NB4 (cell line): ENCODE measurements at regions not wholly inside any gene's neighbourhood (a gene's known extent, or its start where the extent isn't known, plus 50 kb on each side); places are given as distances from the start of the nearest gene placed in this dataset.

Experiments used
- DNase-seq: peaks from one replicate; pipeline ENCODE4 v3.0.0; 2010; ENCODE audit warnings: low read depth
- H3K4me3 ChIP-seq: one replicate; pipeline ENCODE4 v1.5.1; 2011; ENCODE audit warnings: mild to moderate bottlenecking, low read depth, low read length, moderate library complexity
- CTCF ChIP-seq: IDR thresholded peaks from one replicate; pipeline ENCODE4 v1.5.1; 2012; ENCODE audit warnings: low read depth, low read length
- MYC ChIP-seq: IDR thresholded peaks from 2 replicates; pipeline ENCODE4 v1.6.1; 2011; ENCODE audit warnings: low read depth, low read length
- POLR2A ChIP-seq: IDR thresholded peaks from 2 replicates; pipeline ENCODE4 v1.6.1; 2011; ENCODE audit warnings: mild to moderate bottlenecking; ENCODE audit not compliant: insufficient read length; ENCODE audit errors: extremely low read depth
- TF ChIP-seq, protein P1 (sequence below): IDR thresholded peaks from 2 replicates; pipeline ENCODE4 v1.6.1; 2011; ENCODE audit warnings: low read depth, low read length

- H3K4me3 ChIP-seq: no peak overlapping the region
- no peak for DNase-seq
- TF ChIP-seq CTCF: no peak
- TF ChIP-seq MYC: no peak
- no peak for TF ChIP-seq POLR2A
- TF ChIP-seq, protein P1, sequence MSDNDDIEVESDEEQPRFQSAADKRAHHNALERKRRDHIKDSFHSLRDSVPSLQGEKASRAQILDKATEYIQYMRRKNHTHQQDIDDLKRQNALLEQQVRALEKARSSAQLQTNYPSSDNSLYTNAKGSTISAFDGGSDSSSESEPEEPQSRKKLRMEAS: no peak
Measured at GRCh38 chr12:75961878-75962277, 69.7 kb downstream of the PHLDA1 start.

DNA sequence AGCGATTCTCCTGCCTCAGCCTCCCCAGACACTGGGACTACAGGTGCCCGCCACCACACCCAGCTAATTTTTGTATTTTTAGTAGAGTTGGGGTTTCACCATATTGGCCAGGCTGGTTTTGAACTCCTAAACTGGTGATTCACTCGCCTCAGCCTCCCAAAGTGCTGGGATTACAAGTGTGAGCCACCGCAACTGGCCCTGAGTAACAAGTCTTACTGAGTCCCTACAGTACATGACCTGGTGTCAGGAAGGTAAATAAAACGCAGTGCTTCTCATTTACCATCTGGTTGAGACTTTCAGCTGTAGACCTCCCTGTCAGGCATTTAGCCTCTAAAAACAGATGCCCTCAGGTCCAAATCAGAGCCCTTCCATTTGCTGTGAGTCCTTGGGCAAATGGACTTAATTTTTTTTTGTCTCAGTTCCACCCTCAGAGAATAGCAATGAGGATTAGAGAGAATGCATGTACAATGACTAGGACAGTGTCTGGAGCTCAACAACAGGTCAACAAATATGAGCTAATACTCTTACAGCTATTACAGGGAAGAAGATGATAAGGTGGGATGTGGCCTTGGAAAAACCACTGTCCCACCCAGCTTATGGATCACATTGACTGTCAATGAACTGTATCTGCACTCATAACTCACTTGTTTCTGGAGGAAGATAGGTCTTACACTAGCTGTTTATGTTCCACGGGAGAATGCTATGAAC, 70.5 kb downstream of the PHLDA1 start:
- no peak overlapping the region for H3K4me3 ChIP-seq
- TF ChIP-seq, protein P1: no peak
- no peak for TF ChIP-seq MYC
- no peak for TF ChIP-seq CTCF
- no peak for TF ChIP-seq POLR2A
- DNase-seq: no peak

- H3K4me3 ChIP-seq: no peak overlapping the region
- TF ChIP-seq, protein P1: no peak
- no peak for TF ChIP-seq POLR2A
- no peak for TF ChIP-seq MYC
- TF ChIP-seq CTCF: no peak
- DNase-seq: no peak
Measured at GRCh38 chr12:75960086-75960910, 71.3 kb downstream of the PHLDA1 start.

- no peak for TF ChIP-seq POLR2A
- H3K4me3 ChIP-seq: no peak overlapping the region
- DNase-seq: peak; percentile 31
Measured at GRCh38 chr12:75959506-75959905, 72.1 kb downstream of the PHLDA1 start.

DNA sequence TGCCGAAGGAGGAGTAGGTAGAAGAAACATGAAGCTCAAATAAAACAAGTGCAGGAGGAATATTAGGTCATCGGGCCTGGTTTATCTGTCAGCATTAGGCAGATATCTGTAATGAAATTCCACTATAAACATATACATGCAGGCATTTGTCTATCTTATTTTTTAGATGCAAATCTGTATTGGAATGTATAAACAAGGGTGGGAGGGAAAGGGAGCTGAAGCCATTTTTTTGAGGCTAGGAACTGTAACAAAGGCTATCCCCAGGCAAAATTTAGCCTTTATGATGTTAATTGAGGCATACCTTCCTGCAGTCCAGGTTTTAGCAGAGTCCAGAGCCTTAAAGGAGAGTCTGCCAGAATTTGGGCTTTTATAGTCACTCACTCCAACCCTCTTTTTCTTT, 72.5 kb downstream of the PHLDA1 start:
- TF ChIP-seq POLR2A (no peak), MYC (no peak), CTCF (no peak)
- TF ChIP-seq, protein P1: no peak
- DNase-seq: no peak
- no peak overlapping the region for H3K4me3 ChIP-seq

DNA sequence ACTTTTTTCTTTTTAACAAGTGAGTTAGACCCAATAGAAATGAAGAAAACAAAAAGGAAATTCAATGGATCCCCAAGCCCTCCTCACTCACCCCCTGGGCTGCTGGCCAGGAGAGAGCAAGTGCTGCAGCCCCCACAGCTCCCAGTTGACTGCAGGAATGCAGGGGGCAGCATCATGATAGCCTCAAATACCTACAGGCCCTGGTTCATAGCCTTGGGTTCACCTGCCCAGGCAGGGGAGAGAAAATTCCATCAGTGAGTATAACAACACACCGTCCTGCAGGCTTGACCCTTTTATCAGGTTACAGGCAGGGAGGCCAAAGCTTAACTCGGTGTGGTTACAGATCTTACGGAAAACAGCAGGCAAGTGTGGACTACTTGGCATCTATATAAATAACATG, 76.3 kb downstream of the PHLDA1 start:
- no peak overlapping the region for H3K4me3 ChIP-seq
- TF ChIP-seq MYC (no peak), POLR2A (no peak), CTCF (no peak)
- TF ChIP-seq, protein P1: no peak
- no peak for DNase-seq
